ENCODE measurements at regions not wholly inside any gene's neighbourhood (a gene's known extent, or its start where the extent isn't known, plus 50 kb on each side); places are given as distances from the start of the nearest gene placed in this dataset.
"Not testable (repeated sequence)": the region's sequence is repeated elsewhere in the genome, so short reads cannot be mapped to it uniquely, and the experiment has no call there.

DNA sequence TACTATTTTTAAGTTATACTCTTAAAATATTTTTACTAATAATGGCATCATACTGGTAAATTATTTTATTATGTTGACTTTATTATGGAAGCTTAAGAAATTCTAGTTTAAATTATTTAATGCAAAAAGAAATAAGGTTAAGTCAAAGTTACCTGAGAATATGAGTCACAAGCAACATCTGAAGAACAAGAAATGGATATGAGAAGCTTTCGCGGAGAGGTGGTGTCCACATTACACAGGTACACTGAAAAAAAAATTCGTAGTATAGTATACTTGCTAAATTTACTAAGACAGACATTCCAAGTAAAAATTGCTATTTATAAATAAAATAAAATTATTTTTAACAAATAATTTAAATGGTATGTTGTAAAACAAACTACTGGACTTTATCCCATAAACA lies 143.8 kb downstream of the AVL9 start:
- no peak overlapping the region for H3K27ac ChIP-seq
- no peak for TF ChIP-seq ZFX (IDR thresholded peaks at IDR 0.05; ENCODE audit: borderline replicate concordance)
- TF ChIP-seq, protein P1, sequence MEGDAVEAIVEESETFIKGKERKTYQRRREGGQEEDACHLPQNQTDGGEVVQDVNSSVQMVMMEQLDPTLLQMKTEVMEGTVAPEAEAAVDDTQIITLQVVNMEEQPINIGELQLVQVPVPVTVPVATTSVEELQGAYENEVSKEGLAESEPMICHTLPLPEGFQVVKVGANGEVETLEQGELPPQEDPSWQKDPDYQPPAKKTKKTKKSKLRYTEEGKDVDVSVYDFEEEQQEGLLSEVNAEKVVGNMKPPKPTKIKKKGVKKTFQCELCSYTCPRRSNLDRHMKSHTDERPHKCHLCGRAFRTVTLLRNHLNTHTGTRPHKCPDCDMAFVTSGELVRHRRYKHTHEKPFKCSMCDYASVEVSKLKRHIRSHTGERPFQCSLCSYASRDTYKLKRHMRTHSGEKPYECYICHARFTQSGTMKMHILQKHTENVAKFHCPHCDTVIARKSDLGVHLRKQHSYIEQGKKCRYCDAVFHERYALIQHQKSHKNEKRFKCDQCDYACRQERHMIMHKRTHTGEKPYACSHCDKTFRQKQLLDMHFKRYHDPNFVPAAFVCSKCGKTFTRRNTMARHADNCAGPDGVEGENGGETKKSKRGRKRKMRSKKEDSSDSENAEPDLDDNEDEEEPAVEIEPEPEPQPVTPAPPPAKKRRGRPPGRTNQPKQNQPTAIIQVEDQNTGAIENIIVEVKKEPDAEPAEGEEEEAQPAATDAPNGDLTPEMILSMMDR (IDR thresholded peaks at IDR 0.05): no peak

DNA sequence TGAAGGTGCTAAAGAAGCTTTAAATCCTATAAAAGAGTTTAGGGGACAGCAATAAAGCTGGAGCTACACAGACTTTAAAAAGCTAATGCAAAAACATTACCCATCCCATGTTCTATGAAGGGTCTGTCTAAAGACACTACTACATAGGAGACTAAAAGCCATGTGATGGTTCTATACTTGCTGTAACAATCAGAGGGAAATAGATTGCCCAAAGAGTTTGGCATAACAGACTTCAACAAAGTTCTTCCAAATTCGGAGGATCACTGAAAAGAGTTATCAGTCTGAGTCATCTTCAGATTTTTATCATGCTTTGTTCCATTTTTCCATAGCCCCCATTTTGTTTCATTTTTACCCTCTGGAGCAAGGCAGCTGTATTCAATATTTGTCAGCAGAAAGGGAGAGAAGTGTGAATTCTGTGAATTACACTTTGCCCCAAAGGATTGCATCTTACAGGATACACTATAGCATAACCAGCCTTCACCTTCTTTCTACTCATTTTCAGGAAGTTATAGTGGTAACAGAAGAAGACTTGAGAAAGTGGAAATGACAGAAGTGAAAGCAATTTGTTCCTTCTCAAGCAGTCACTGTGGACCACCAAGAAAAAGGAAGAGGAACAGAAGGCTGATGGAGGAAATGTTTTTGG lies 143.3 kb downstream of the AVL9 start:
- not testable (repeated sequence) for H3K27ac ChIP-seq

Data from 22Rv1 (cell line).